HepG2 (cell line): ENCODE measurements at regions not wholly inside any gene's neighbourhood (a gene's known extent, or its start where the extent isn't known, plus 50 kb on each side); places are given as distances from the start of the nearest gene placed in this dataset.

Source experiments
- ATAC-seq: fragments of 200-7000 bp; cut with Tn5 transposase; 3 replicates; pipeline ENCODE4 v1.9.1; 2020; ENCODE audit warnings: mild to moderate bottlenecking, moderate library complexity
- BruUV-seq: library from RNA; stranded (reverse); fragments of 400-500 nt; replicated peaks from 2 replicates; lab custom pipeline; 2021; lab: Mats Ljungman, UMichigan
- CTCF ChIA-PET: fragments of 300-600 bp; formaldehyde crosslinking; extraction: SDS; loops from one replicate; lab custom pipeline; 2021; ENCODE audit warnings: low total read pairs, inconsistent platforms, low intra/inter-chr PET ratio; lab: Yijun Ruan, JAX
- POLR2A ChIA-PET: fragments of 350-600 bp; sonication (Branson Sonifier 250); formaldehyde crosslinking; loops from one replicate; lab custom pipeline; 2020; ENCODE audit warnings: antibody characterized with exemption, inconsistent platforms; lab: Yijun Ruan, JAX
- DNase-seq: peaks from one replicate; pipeline ENCODE4 v3.0.0-alpha.2; 2015; ENCODE audit warnings: low spot score
- FAIRE-seq: peaks from 3 replicates; lab custom pipeline; 2011; peaks lifted over from hg19 to GRCh38; lab: Jason Lieb, UNC
- H2AFZ ChIP-seq: one replicate; pipeline ENCODE4 v1.6.1; 2011; ENCODE audit warnings: low read length, inconsistent platforms
- H3K27ac ChIP-seq: fragments of 300-600 bp; 3 replicates; pipeline ENCODE4 v1.8.0; 2011; ENCODE audit warnings: mixed run types, mild to moderate bottlenecking, mixed read lengths, low read length, inconsistent platforms; ENCODE audit not compliant: insufficient read depth; ENCODE audit errors: extremely low read length
- H3K27me3 ChIP-seq, 2 experiments: fragments of 200-600 bp in 1 of 2; 2 replicates in 1 of 2; 3 replicates in 1 of 2; pipeline versions ENCODE4 v1.6.0 to v1.8.0; 2011; ENCODE audit warnings: low read length in 2 of 2, mild to moderate bottlenecking in 2 of 2, moderate library complexity in 2 of 2, inconsistent platforms in 1 of 2; ENCODE audit not compliant: insufficient read depth in 2 of 2, control insufficient read depth in 1 of 2
- H3K36me3 ChIP-seq, 2 experiments: fragments of 200-600 bp in 1 of 2; replicated peaks in 1 of 2; 2 replicates in 1 of 2; 3 replicates in 1 of 2; pipeline versions ENCODE4 v1.5.1 to v1.8.0; 2011; ENCODE audit warnings: low read length in 2 of 2, inconsistent platforms in 1 of 2; ENCODE audit not compliant: insufficient read depth in 2 of 2, control insufficient read depth in 1 of 2
- H3K4me1 ChIP-seq: 2 replicates; pipeline ENCODE4 v1.5.1; 2012; ENCODE audit warnings: low read length, inconsistent platforms; ENCODE audit not compliant: insufficient read depth
- H3K4me2 ChIP-seq: 2 replicates; pipeline ENCODE4 v1.6.0; 2011; ENCODE audit warnings: low read depth, low read length, inconsistent platforms
- H3K4me3 ChIP-seq, 3 experiments: fragments of 200-600 bp in 1 of 3; sonication (generic), shearing (Covaris generic) in 1 of 3; replicated peaks in 1 of 3; 2 replicates each; pipeline ENCODE4 v1.5.1; 2011 to 2016; ENCODE audit warnings: low read length in 3 of 3, inconsistent platforms in 2 of 3, low read depth in 2 of 3, mild to moderate bottlenecking in 2 of 3, control low read depth in 1 of 3, mixed read lengths in 1 of 3; ENCODE audit not compliant: insufficient read depth in 1 of 3
- H3K79me2 ChIP-seq: one replicate; pipeline ENCODE4 v1.6.1; 2011; ENCODE audit warnings: low read length, inconsistent platforms; ENCODE audit not compliant: insufficient read depth
- H3K9ac ChIP-seq: 2 replicates; pipeline ENCODE4 v1.6.0; 2011; ENCODE audit warnings: mild to moderate bottlenecking, low read depth, low read length, inconsistent platforms; ENCODE audit not compliant: insufficient read depth
- H3K9me3 ChIP-seq: 2 replicates; pipeline ENCODE4 v1.5.1; 2012; ENCODE audit warnings: mild to moderate bottlenecking, low read length
- H4K20me1 ChIP-seq: 2 replicates; pipeline ENCODE4 v1.6.0; 2011; ENCODE audit warnings: inconsistent platforms, mild to moderate bottlenecking, low read length, moderate library complexity; ENCODE audit not compliant: insufficient read depth
- AGO1 ChIP-seq: fragments of 200-400 bp; formaldehyde crosslinking; IDR thresholded peaks from 2 replicates; pipeline ENCODE4 v1.6.1; 2017; ENCODE audit warnings: mild to moderate bottlenecking, low read depth, low read length, moderate library complexity; ENCODE audit not compliant: poor library complexity, severe bottlenecking
- ISL2 ChIP-seq: sonication (generic); formaldehyde crosslinking; IDR thresholded peaks from 2 replicates; pipeline ENCODE4 v1.5.0; 2020; ENCODE audit warnings: missing genetic modification reagents
- KAT2B ChIP-seq: fragments of 150-350 bp; IDR thresholded peaks from 2 replicates; pipeline ENCODE4 v1.6.1; 2014; ENCODE audit warnings: low read depth, low read length, borderline replicate concordance
- RNF2 ChIP-seq: fragments of 450-650 bp; conservative IDR thresholded peaks from 2 replicates; pipeline ENCODE4 v1.6.1; 2016; ENCODE audit warnings: low read depth
- TBX2 ChIP-seq: sonication (generic); formaldehyde crosslinking; IDR thresholded peaks from 2 replicates; pipeline ENCODE4 v1.5.0; 2020; ENCODE audit warnings: missing genetic modification reagents, mild to moderate bottlenecking, borderline replicate concordance
- ZMAT3 ChIP-seq: sonication (generic); formaldehyde crosslinking; conservative IDR thresholded peaks from 2 replicates; pipeline ENCODE4 v1.7.0; 2021; ENCODE audit warnings: missing genetic modification reagents
- WGBS: methylation state at CpG from one replicate; pipeline ENCODE4 v1.1.6; 2017; ENCODE audit warnings: low lambda C conversion rate; 5-methylcytosine and 5-hydroxymethylcytosine counted together
- in situ Hi-C: cut with HindIII; loops from 2 replicates; pipeline ENCODE4 v1.10.0; 2017; ENCODE audit warnings: low pct_unique_long_range_greater_than_20kb; ENCODE audit not compliant: extremely low pct_ligation_motif_present
- intact Hi-C: fragments of 100-400 bp; cut with micrococcal nuclease; formaldehyde crosslinking; loops from one replicate; pipeline ENCODE4 v1.10.0; 2022; ENCODE audit not compliant: unreplicated experiment
- TF ChIP-seq, protein P1 (sequence below): sonication (generic); formaldehyde crosslinking; conservative IDR thresholded peaks from 2 replicates; pipeline ENCODE4 v1.5.0; 2020; ENCODE audit warnings: missing genetic modification reagents
- TF ChIP-seq, protein P2 (sequence below): sonication (generic); formaldehyde crosslinking; IDR thresholded peaks from 2 replicates; pipeline ENCODE4 v1.5.1; 2020; ENCODE audit warnings: missing genetic modification reagents, mild to moderate bottlenecking, borderline replicate concordance
- TF ChIP-seq, protein P3 (sequence below): IDR thresholded peaks from 2 replicates; pipeline ENCODE4 v1.6.1; 2016; ENCODE audit warnings: missing genetic modification reagents, missing compliant biosample characterization

GRCh38 chr15:88390164-88390901 is 76.9 kb downstream of the MRPL46 start:
- DNase-seq = no peak
- Histone ChIP-seq H3K79me2 (no peaks in the 10 kb centered on the region), H3K4me3 (no peak overlapping the region), H3K4me1 (peaks cover 48% of the 10 kb centered on the region), H3K9ac (no peak overlapping the region), H2AFZ (no peak overlapping the region), H3K27ac (no peak overlapping the region), H3K4me2 (no peak overlapping the region), H3K36me3 (no peaks in the 10 kb centered on the region), H3K9me3 (no peaks in the 10 kb centered on the region), H4K20me1 (no peaks in the 10 kb centered on the region), H3K27me3 (no peaks in the 10 kb centered on the region)
- ChIA-PET POLR2A (no interaction called here), CTCF (no interaction called here)
- WGBS = 70% methylated on average over 4 of the region's 4 CpGs
- no TSS peak for BruUV-seq
- ATAC-seq = no peak
- FAIRE-seq = no peak
- TF ChIP-seq KAT2B (no peak), ZMAT3 (CRISPR knock-in tag) (no peak), TBX2 (CRISPR knock-in tag) (no peak), AGO1 (no peak), RNF2 (no peak), ISL2 (CRISPR knock-in tag) (no peak)
- TF ChIP-seq, protein P1, sequence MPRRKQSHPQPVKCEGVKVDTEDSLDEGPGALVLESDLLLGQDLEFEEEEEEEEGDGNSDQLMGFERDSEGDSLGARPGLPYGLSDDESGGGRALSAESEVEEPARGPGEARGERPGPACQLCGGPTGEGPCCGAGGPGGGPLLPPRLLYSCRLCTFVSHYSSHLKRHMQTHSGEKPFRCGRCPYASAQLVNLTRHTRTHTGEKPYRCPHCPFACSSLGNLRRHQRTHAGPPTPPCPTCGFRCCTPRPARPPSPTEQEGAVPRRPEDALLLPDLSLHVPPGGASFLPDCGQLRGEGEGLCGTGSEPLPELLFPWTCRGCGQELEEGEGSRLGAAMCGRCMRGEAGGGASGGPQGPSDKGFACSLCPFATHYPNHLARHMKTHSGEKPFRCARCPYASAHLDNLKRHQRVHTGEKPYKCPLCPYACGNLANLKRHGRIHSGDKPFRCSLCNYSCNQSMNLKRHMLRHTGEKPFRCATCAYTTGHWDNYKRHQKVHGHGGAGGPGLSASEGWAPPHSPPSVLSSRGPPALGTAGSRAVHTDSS (CRISPR knock-in tag) = no peak
- TF ChIP-seq, protein P2, sequence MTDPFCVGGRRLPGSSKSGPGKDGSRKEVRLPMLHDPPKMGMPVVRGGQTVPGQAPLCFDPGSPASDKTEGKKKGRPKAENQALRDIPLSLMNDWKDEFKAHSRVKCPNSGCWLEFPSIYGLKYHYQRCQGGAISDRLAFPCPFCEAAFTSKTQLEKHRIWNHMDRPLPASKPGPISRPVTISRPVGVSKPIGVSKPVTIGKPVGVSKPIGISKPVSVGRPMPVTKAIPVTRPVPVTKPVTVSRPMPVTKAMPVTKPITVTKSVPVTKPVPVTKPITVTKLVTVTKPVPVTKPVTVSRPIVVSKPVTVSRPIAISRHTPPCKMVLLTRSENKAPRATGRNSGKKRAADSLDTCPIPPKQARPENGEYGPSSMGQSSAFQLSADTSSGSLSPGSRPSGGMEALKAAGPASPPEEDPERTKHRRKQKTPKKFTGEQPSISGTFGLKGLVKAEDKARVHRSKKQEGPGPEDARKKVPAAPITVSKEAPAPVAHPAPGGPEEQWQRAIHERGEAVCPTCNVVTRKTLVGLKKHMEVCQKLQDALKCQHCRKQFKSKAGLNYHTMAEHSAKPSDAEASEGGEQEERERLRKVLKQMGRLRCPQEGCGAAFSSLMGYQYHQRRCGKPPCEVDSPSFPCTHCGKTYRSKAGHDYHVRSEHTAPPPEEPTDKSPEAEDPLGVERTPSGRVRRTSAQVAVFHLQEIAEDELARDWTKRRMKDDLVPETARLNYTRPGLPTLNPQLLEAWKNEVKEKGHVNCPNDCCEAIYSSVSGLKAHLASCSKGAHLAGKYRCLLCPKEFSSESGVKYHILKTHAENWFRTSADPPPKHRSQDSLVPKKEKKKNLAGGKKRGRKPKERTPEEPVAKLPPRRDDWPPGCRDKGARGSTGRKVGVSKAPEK = no peak
- TF ChIP-seq, protein P3, sequence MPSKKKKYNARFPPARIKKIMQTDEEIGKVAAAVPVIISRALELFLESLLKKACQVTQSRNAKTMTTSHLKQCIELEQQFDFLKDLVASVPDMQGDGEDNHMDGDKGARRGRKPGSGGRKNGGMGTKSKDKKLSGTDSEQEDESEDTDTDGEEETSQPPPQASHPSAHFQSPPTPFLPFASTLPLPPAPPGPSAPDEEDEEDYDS (CRISPR knock-in tag) = no peak
- intact Hi-C loops = loop anchor here (10.0 kb wide), 1 partner anchor 54 kb away; no protein-coding TSS in a partner anchor
- in situ Hi-C loops = no loop called here
